ENCODE measurements at regions not wholly inside any gene's neighbourhood (a gene's known extent, or its start where the extent isn't known, plus 50 kb on each side); places are given as distances from the start of the nearest gene placed in this dataset.
"Not testable (repeated sequence)": the region's sequence is repeated elsewhere in the genome, so short reads cannot be mapped to it uniquely, and the experiment has no call there.

DNA sequence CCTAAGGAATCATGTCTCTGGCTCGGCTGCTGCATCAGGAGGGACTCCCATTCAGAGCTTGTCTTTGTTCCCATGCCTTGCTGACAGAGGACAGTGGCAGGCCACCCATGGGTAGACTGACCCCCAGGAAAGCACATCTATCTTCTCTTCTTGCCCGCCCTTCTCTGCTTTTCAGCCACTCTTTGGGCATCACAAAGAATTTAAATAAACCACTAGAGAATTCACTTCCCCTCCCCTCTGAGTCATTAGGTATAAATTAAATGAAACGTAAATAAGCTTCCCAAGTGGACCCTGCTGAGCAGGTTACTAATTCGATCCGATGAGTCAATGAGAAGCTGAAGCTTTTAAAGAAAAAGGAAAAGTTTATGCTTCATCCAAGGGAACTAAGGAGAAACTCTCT, 97.0 kb downstream of the DRD1 start:
- peak; percentile 73 for DNase-seq (ENCODE audit: low read depth)

DNA sequence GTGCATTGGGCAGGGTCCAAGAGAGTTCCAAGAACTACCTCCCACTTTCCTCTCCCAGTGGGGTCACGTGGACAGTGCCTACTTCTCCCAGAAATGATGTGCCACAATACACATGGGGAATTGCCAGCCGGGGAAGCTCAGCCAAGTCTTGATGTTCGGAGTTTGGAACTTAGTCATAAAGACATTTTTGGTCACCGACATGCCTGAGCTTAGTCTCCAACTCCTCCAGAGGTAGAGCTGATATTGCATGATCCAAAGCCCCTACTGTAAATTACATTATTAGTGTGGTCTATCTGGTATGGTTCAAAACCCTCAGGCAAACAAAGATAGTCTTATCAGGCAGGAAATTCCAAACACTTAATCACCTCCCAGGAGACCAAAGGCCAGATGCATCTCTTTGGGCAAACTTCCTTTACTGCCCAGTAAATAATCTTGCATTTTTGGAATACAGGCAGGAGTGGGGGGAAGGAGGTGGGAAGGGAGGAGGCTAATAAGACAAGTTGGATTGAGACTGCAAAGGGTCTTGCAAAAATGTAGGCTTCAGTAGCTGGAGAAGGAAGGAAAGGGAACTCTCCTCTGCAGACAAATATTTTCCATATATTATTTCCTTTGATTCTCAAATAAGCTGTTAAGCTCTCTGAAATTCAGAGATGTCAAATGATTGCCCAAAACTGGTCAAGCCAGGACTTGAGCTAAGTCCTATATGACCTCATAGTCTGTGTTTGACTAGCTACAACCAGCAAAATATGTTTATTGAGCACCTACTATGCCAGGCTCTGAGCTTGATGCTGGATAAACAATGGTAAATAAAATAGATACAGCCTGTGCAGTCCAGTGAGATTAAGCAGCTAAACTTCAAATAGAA, 99.4 kb downstream of the DRD1 start:
- peak; percentile 87 for DNase-seq (ENCODE audit: low read depth)

DNA sequence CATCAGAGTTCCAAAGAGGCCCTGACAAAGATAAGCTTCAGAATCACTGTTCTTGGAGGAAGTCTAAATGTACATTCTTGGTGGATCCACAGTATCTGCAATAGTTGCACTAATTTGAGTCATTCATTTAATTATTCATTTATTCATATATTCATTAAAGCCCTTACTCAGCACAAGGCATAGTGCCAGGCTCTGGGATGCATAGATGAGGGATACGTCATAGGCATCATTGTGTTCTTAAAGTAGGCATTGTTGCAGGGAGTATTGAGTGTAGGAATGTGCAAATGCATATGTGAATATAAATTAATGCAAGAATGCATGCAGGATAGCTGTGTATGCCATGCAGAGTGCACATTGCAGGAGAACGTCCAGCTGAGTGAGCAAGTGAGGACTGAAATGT, 100.7 kb downstream of the DRD1 start:
- no peak for DNase-seq (ENCODE audit: low read depth)

DNA sequence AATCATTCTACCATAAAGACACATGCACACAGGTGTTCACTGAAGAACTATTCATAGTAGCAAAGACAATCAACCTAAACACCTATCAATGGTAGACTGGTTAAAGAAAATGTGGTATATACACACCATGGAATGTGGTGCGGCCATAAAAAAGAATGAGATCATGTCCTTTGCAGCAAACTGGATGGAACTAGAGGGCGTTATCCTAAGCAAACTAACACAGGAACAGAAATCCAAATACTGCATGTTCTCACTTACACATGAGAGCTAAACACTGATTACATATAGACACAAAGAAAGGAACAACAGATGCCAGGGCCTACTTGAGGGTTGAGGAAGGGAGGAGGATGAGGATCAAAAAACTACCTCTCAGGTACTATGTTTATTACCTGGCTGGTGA, 103.8 kb downstream of the DRD1 start:
- DNase-seq (ENCODE audit: low read depth) = no peak

DNA sequence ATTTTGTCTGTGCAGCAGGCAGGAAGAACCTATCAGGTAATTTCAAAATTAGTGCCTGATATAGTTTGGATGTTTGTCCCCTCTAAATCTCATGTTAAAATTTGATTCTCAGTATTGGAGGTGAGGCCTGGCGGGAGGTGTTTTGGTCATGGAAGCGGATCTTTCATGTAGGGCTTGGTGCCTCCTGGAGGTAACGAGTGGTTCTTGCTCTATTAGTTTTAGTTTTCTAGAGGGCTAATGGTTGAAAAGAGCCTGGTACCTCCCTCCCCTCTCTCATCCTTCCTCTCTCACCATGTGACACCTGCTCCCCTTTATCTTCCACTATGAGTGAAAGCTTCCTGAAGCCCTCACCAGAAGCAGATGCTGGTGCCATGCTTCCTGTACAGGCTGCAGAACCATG, 106.3 kb downstream of the DRD1 start:
- DNase-seq (ENCODE audit: low read depth) = no peak

DNA sequence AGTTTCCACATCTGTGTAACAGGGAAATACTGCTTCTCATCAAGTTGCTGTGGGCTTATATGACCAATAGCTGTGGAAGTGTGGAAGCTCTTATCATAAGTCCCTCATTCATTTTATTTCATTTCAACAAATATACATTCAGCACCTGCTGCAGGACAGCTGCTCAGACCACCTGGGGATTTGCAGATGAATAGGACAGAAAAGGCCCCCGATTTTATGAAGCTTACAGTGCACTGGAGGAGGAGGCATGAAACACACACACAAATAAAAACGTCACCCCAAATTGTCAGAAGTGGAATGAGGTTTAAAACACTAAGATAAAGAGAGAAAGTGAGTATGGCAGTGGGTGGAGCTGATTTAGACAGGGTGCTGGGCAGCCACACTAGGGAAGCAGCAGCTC, 107.2 kb downstream of the DRD1 start:
- DNase-seq (ENCODE audit: low read depth) = no peak

DNA sequence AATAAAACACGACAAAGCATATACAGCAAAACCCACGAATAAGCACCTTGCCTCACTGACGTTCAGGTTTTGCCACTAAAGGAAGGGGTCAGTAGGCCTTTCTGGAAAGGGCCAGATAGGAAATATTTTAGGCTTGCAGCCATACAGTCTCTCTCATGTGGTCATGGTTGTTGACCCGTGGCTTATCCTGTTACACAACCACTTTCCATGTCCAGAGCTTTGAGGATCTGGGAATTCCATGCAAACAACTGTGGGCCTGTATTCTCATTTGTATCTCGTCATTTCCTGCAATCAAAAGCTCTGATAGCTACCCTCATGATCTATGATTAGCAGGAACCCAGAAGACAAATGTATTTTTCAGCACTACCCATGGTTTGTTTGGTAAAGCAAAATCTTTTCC, 108.3 kb downstream of the DRD1 start:
- peak; percentile 57 for DNase-seq (ENCODE audit: low read depth)

DNA sequence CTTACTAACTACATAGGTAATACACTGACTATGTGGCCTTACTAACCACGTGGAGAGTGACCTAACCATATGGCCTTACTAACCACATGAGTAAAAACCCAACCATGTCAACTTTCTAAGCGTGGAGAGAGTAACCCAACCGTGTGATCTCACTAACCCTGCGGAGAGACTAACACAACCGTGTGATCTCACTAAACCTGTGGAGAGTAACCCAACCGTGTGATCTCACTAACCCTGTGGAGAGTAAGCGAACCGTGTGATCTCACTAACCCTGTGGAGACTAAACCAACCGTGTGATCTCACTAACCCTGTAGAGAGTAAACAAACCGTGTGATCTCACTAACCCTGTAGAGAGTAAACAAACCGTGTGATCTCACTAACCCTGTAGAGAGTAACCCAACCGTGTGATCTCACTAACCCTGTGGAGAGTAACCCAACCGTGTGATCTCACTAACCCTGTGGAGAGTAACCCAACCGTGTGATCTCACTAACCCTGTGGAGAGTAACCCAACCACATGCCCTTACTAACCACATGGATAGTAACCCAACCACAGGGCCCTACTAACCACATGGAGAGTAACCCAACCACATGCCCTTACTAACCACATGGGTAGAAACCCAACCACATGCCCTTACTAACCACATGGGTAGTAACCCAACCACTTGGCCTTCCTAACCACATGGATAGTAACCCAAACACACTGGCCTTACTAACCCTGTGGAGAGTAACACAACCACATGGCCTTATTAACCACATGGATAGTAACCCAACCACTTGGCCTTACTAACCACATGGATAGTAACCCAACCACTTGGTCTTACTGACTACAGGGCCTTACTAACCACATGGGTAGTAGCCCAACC, 112.6 kb downstream of the DRD1 start:
- DNase-seq (ENCODE audit: low read depth) = not testable (repeated sequence)

DNA sequence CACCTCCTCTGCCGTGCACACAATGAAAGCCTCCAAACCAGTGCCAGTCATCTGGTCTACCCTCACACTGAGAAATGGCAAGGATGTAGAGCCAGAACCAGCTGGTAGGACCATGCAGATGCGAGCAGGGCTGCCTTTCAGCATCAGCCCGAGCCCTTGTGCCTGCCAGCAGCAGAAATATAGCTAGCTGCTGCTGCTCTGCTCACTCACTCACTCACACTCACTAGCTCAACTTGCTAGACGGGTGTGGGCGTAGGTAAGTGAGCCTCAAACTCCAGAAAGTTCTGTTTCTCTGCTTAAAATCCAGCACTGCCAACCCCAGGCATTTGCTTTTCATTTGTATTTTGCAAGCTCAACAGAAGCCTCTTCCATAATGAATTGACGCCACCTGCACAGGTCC, 114.0 kb downstream of the DRD1 start:
- no peak for DNase-seq (ENCODE audit: low read depth)

DNA sequence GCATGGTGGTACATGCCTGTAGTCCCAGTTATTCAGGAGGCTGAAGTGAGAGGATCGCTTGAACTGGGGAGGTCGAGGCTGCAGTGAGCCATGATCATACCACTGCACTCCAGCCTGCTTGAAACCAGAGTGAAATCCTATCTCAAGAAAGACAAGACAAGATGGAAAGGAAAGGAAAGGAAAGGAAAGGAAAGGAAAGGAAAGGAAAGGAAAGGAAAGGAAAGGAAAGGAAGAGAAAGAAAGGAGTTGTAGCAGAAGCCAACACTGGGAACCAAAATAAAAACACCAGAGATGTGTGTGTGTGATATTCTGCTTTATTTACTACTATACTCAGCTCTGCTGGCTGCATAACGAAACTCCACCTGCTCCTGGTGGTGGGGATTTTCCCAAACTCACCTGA, 115.3 kb downstream of the DRD1 start:
- DNase-seq (ENCODE audit: low read depth) = no peak

DNA sequence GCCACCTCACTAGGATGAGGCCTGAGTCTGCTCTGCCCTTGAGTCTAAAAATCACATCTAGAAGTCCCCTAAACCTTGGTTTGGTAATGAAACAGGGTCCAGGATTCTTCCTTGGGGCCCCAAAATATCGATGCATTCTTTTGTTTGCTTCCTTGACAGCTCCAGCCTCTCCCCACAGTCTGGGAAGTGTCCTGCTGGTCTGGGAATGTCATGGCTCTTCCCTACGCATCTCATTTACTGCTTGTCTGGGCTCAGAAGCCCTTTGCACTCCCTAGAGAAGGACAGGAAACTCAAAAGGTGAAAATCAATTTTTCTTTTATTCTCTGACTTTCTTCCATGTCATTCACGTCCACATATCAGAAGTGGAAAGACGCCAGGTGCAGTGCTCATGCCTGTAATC, 115.8 kb downstream of the DRD1 start:
- no peak for DNase-seq (ENCODE audit: low read depth)

DNA sequence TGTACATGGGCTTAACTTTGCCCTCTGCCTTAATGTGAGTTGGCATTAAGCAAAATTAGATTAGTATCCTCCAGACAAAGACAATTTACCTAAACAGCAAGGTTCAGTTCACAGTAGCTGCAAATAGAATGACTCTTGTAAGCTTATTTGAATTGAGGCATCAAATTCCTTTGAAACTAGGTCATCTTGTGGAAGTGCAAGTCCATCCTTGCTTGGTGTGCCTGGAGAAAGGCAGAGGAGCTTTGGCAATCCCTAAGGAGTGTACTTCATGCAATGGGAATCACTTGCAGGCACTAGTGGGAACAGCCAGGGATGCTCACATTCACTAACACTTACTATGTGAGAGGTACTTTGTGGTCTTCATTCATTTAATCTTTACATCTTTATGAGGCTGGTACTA, 118.3 kb downstream of the DRD1 start:
- no peak for DNase-seq (ENCODE audit: low read depth)

DNA sequence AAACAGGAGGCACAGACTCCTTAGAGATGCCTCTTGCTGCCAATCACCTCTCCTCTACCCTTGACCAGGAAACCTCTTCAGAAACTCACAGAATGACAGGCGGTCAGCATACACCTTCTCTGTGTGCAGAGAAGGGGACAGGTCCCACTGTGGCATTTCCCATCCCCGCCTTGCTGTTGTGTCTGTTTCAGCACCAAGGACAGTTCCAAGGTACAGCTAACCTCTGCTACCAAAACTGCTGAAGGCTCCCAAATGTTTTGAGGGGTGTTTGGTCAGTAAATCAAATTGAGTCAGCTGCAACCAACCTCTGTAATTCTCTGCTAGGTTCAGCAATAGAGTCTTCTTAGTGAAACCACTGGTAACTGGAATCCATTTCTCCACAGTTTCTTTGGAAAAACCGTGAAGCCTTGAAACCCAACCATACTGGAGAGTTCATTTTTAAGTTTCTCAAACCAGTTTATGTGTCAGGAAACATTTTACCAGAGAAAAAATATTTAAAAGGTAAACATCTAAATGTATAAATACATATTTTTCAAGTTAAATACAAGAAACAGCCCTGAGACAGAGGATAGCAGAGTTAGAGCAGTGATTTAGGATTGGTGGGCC, 122.0 kb downstream of the DRD1 start:
- DNase-seq (ENCODE audit: low read depth) = peak; percentile 45

DNA sequence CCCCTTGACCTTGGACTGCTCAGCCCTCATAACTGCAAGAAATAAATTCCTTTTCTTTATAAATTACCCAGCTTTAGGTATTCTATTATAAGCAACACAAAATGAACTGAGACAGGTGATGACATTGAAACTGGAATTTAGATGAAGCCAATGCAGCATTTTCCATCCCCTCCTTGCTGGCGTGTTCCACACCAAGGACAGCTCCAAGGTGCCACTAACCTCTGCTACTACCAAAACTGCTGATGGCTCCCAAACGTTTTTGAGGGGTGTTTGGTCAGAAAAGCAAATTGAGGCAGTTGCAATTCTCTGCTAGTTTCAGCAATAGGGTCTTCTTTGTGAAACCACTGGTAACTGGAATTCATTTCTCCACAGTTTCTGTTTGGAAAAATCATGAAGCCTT, 124.8 kb downstream of the DRD1 start:
- no peak for DNase-seq (ENCODE audit: low read depth)

DNA sequence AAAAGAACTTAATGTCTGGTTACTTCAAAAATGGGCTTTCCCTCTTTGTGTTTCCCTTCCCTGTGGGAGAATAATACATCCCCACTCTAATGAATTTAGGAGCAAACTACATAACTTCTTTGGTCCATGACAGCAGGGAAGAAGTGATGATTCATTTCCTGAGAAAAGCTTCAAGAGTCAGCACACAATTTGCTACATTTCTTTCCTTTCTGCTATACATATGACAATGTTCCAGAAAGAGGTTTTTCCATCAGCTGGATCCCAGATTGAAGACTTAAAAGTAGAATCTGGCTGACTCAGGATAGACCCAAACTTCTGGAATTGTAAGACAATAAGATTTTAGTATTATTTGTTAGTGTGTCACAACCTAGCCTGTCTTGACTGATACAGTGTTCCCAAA, 126.1 kb downstream of the DRD1 start:
- DNase-seq (ENCODE audit: low read depth) = peak; percentile 2

DNA sequence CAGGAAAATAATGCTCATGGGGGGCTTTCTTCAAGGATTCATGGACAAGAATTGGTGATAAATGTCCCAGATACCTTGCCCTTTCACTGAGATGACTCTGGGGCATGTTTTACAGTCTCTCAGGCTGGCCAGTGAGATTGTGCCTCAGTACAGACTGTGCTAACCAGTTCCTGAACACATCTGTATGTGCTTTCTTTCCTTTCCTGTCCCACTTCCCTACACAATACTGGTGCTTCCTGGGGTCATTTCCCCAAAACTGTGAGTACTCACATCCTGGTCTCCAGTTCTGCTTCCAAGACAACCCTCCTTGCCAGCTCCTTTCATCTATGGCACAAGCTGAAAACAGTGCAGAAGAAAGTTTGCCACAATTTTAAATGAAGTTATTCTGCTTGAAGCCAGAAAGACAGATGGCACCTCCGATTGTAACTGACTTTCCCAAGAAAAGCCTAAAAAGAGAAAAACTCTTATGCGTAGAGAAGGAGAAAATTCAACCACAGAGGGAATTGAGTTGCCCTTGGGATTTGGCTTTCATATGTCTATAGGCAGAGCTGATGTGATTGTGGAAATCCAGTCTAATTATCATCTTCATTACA, 134.7 kb downstream of the DRD1 start:
- DNase-seq (ENCODE audit: low read depth) = no peak

DNA sequence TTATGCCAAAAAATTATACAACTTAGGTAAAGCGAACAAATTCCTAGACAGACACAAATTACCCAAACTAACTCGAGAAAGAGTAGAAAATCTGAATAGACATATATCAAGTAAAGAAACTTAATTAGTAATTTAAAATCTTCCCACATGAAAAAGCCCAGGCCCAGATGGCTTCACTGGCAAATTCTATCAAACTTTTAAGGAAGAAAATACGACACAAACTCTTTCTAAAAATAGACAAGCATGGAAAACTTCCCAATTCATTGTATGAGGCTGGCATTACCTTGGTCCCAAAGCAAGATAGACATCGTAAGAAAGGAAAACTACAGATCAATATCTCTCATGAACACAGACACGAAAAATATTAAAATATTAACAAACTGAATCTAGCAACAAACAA, 135.3 kb downstream of the DRD1 start:
- DNase-seq (ENCODE audit: low read depth) = no peak

DNA sequence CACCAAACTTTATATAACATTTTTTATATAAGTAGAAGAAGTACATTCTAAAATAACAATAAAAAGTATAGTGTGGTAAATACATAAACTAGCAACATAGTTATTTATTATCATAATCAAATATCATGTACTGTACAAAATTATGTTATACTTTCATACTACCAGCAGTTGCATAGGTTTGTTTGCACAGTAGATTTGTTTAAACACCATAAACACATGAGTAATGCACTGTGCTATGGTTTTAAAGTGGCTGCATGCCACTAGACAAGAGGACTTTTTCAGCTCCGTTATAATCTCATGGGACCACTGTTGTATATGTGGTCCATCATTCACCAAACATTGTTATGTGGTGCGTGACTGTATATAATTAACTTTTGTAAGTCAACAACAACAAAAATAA, 137.6 kb downstream of the DRD1 start:
- DNase-seq (ENCODE audit: low read depth) = no peak

DNA sequence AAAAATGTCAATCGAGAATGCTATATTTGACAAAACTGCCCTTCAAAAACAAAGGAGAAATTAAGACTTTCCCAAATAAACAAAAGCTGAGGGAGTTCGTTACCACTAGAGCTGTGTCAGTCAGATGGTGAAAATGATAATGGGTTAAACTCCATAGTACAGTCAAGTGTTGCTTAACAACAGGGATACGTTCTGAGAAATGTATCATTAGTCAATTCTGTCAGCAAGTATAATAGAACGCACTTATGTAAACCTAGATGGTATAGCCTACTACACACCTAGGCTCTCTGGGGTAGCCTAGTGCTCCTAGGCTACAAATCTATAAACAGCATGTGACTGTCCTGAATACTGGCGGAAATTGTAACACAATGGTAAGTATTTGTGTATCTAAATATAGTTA, 138.7 kb downstream of the DRD1 start:
- DNase-seq (ENCODE audit: low read depth) = no peak

DNA sequence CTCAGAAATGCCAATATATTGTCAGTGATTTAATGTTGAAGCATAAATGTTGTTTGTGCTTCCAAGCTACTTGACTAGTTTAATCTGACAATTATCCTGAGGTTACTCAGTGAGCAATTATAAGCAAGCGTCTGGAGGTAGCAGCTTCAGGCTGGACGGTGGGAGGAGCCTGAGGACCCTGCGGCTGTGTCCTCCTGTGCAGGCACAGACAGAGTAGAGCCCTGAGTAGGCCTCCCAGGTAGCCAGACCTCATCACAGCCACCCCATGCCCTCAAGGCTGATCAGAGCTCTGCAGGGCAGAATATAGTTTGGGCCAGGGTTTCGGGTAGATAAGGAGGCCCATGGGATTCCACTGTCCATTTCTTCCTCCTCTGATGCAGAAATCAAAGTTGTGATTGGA, 153.6 kb downstream of the DRD1 start:
- no peak for DNase-seq (ENCODE audit: low read depth)

DNA sequence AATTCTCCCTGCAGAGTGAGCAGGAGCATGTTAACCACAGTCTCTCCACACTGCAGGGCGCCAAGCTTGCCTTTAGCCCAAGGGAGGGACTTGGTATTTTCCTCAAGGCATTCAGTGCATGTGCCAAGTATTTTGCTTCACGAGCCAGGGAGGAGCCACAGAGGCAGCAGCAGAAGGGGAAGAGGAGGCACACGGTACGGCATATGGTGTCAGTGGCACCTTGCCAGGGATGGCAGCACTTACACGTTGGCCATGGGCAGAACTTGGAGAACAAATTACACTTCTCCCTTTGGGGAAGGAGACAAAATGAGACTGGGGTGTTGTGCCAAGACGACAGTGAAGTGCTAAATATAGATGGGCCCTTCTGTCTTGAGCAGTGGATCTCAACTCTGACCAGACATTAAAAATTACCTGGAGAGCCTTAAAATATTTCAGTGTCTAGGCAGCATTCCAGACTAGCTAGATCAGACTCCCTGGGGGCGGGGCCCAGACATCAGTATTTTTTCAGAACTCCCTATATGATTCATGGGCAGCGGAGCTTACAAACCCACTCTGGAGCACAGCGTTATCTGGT, 155.8 kb downstream of the DRD1 start:
- DNase-seq (ENCODE audit: low read depth) = peak; percentile 86

DNA sequence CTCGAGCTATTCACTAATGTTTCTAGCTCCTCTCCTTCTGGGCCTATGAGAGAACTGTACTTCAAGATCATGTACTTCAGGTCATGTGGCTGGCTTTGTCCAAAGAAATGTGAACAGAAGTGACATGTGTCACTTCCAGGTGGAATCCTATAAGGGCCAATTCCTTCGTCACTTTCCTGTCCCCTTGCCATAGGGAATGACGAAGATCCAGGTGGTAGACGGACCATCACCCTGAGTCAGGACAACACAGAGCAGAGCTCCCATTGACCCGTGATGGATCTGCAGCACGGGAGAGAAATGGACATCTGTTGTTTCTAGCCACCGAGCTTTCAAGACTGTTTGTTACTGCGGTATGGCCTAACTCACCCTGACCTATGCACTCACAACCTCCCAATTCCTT, 157.0 kb downstream of the DRD1 start:
- no peak for DNase-seq (ENCODE audit: low read depth)

Measured in RPMI7951 (cell line).